Upper lobe of right lung (tissue), 1 donor: ENCODE measurements at regions not wholly inside any gene's neighbourhood (a gene's known extent, or its start where the extent isn't known, plus 50 kb on each side); places are given as distances from the start of the nearest gene placed in this dataset.

Experiments used
- ATAC-seq: fragments of 200-7000 bp; cut with Tn5 transposase; one replicate; pipeline ENCODE4 v1.9.1; 2020; ENCODE audit warnings: mild to moderate bottlenecking, moderate library complexity
- DNase-seq: peaks from one replicate; pipeline ENCODE4 v3.0.0-alpha.2; 2020
- H3K27ac ChIP-seq: fragments of 200-600 bp; one replicate; pipeline ENCODE4 v1.8.0; 2022
- H3K27me3 ChIP-seq: fragments of 200-600 bp; one replicate; pipeline ENCODE4 v1.8.0; 2022; ENCODE audit warnings: mild to moderate bottlenecking
- H3K36me3 ChIP-seq: fragments of 200-600 bp; one replicate; pipeline ENCODE4 v1.8.0; 2022
- H3K4me1 ChIP-seq: fragments of 200-600 bp; one replicate; pipeline ENCODE4 v1.8.0; 2022
- H3K4me3 ChIP-seq: fragments of 200-600 bp; one replicate; pipeline ENCODE4 v1.8.0; 2022; ENCODE audit warnings: mild to moderate bottlenecking
- H3K9me3 ChIP-seq: fragments of 200-600 bp; one replicate; pipeline ENCODE4 v1.8.0; 2022
- intact Hi-C: fragments of 100-400 bp; cut with DNase I; formaldehyde crosslinking; loops from one replicate; pipeline ENCODE4 v1.11.0; 2022
- TF ChIP-seq, protein P1 (sequence below): fragments of 200-600 bp; IDR thresholded peaks from one replicate; pipeline ENCODE4 v1.8.0; 2022; ENCODE audit warnings: antibody characterized with exemption
- donor health status: DM: no; HTN: yes; CAD: no; lungs with severe emphysema.

DNA sequence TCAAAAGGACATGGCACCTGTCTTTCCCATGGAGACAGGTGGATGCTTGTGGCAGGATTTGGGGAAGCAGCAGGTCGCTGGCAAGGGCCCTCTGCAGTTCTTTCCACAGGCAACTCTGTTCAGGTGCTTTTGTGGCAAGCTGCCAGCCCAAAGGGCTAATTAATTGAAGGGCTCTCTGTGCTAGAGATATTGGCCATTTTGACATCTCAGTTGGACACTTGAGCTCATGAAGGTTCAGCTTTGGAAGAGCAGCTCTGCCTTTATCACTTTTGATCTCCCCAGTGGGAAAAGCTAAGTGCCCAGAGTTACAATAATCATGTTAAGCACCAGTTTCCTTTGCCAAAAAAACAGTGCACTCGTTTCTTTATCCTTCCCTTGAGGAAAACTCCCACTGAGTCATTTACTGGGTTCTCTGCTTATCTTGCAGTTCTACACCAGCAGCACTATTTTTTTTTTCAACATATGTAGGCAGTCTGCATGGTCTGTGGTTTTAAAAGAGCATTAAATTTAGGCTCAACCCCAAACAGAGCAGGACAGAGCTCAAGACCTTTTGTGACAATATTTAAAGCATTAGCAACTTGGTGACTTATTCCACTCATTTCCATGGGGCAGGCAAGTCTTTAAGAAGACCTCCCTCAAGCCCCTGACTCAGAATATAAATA, 336.4 kb upstream of the RASGEF1B start:
- Histone ChIP-seq H3K27ac (no peak overlapping the region), H3K36me3 (no peaks in the 10 kb centered on the region), H3K4me3 (no peak overlapping the region), H3K4me1 (no peaks in the 10 kb centered on the region), H3K27me3 (no peaks in the 10 kb centered on the region), H3K9me3 (no peaks in the 10 kb centered on the region)
- TF ChIP-seq, protein P1, sequence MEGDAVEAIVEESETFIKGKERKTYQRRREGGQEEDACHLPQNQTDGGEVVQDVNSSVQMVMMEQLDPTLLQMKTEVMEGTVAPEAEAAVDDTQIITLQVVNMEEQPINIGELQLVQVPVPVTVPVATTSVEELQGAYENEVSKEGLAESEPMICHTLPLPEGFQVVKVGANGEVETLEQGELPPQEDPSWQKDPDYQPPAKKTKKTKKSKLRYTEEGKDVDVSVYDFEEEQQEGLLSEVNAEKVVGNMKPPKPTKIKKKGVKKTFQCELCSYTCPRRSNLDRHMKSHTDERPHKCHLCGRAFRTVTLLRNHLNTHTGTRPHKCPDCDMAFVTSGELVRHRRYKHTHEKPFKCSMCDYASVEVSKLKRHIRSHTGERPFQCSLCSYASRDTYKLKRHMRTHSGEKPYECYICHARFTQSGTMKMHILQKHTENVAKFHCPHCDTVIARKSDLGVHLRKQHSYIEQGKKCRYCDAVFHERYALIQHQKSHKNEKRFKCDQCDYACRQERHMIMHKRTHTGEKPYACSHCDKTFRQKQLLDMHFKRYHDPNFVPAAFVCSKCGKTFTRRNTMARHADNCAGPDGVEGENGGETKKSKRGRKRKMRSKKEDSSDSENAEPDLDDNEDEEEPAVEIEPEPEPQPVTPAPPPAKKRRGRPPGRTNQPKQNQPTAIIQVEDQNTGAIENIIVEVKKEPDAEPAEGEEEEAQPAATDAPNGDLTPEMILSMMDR, result no peak
- DNase-seq (no peak), ATAC-seq (no peak)
- intact Hi-C loops, result no loop called here

DNA sequence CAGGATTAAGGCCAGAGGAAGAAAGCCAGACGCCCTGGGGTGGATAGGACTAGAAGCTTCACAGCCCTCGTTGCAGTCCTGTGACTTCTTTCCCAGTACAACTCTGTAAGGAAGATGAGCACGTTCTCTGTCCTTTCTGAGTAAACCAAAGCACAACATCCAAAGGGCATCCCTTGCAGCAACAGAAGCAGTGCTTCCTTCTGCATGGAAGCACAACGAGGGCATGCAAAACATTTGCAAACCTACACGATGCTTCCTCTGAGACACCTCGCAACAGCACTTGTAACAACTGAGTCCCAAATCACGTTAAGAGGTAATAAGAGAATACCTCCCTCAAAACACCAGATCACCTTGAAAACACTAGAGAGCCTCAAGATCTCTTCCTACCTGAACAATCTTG, 335.7 kb upstream of the RASGEF1B start:
- ATAC-seq (no peak), DNase-seq (no peak)
- H3K4me3 ChIP-seq, result no peak overlapping the region
- TF ChIP-seq, protein P1, result no peak
- H3K4me1 ChIP-seq, result no peaks in the 10 kb centered on the region
- no peak overlapping the region for H3K27ac ChIP-seq
- H3K36me3 ChIP-seq, result no peaks in the 10 kb centered on the region
- intact Hi-C loops, result no loop called here
- no peaks in the 10 kb centered on the region for H3K9me3 ChIP-seq
- no peaks in the 10 kb centered on the region for H3K27me3 ChIP-seq

DNA sequence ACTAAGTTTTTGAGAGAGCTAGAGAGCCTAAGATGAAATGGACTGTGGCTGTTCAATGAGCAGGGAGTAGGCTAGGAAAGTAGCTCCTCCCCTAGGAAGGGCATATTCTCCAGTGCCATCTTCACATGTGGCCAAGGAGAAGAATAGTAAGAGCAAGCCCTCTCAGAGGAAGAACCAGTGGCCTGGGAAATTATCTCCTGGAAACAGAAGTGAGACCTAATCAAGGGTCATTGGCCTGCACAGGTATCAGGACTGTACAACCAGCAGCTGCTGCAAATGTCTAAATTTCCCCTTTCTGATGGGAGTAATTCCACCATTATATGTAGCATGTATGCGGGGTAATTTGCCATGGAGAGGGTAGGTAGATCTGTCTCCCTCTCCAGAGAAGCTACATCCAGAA, 334.8 kb upstream of the RASGEF1B start:
- DNase-seq (no peak), ATAC-seq (no peak)
- H3K27me3 ChIP-seq, result no peaks in the 10 kb centered on the region
- H3K27ac ChIP-seq, result no peak overlapping the region
- H3K4me1 ChIP-seq, result no peaks in the 10 kb centered on the region
- TF ChIP-seq, protein P1, result no peak
- H3K4me3 ChIP-seq, result no peak overlapping the region
- H3K9me3 ChIP-seq, result no peaks in the 10 kb centered on the region
- no peaks in the 10 kb centered on the region for H3K36me3 ChIP-seq
- intact Hi-C loops, result no loop called here

DNA sequence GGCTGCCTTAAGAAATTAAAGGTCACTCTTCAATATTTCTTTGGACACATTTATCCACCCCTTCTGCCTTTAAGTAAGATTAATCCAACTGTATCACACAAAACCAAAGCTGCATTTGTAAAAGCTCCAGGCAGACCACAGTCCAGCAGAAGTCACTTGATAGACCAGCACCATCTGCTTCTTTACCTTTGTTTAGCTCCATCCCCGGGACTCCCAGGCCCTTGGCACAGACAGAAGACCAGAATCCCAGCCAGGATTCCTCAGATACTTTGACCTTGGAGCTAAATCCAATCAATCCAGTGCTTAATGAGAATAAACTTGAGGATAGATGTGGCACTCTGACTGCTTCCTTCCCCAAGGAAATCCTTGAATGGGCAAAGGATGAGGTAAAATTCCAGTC, 333.1 kb upstream of the RASGEF1B start:
- H3K36me3 ChIP-seq, result no peaks in the 10 kb centered on the region
- TF ChIP-seq, protein P1, result no peak
- H3K4me3 ChIP-seq, result no peak overlapping the region
- no peak for DNase-seq
- no peaks in the 10 kb centered on the region for H3K4me1 ChIP-seq
- no peak overlapping the region for H3K27ac ChIP-seq
- no peak for ATAC-seq
- H3K9me3 ChIP-seq, result no peaks in the 10 kb centered on the region
- H3K27me3 ChIP-seq, result no peaks in the 10 kb centered on the region
- intact Hi-C loops, result no loop called here

DNA sequence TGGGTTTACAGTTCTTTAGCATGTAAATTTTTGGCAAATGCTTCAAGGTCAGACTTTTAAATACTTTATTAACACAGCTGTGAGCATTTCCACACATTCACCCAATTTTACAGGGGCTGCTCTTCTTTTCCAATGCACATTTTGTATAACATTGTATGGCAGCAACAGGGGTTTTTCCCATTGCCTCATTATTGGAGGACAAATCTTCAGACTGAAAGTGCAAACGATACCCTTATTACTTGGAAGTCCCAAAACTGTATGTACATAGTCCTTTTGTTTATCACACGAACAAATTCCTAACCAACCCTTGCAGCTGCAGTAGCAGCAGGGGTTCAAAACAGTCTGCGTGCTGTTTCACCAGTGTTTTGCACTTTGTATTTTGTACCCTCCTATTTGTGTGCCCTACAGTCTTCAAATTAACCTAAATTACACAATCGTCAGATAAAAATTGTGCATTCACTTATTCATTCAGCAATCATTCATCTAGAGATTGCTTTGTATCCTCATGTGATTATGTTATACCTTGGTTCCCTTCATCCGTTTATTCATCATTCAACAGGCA, 330.7 kb upstream of the RASGEF1B start:
- H3K4me3 ChIP-seq, result no peak overlapping the region
- intact Hi-C loops, result no loop called here
- DNase-seq (no peak), ATAC-seq (no peak)
- H3K36me3 ChIP-seq, result no peaks in the 10 kb centered on the region
- H3K9me3 ChIP-seq, result no peaks in the 10 kb centered on the region
- no peaks in the 10 kb centered on the region for H3K27me3 ChIP-seq
- no peak overlapping the region for H3K27ac ChIP-seq
- no peaks in the 10 kb centered on the region for H3K4me1 ChIP-seq
- TF ChIP-seq, protein P1, result no peak

DNA sequence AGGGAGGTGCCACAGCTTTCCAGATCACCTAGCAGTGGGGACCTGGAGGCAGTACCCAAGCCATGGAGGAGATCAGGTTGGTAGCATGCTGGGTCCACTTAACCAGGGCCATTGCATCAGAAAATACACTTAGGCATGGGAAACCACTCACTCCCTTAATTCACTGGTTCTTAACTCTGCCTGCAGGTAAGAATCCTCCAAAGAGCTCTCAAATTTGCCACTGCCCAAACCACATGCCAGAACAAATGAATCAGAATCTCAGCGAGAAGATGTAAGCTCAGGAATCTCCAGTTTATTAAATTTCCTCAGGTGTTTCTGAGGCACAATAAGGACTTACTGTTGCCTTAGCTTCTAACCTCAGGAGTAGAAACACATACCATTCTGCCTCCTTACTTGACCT, 327.7 kb upstream of the RASGEF1B start:
- TF ChIP-seq, protein P1, result no peak
- H3K27me3 ChIP-seq, result no peaks in the 10 kb centered on the region
- intact Hi-C loops, result no loop called here
- no peaks in the 10 kb centered on the region for H3K9me3 ChIP-seq
- H3K4me1 ChIP-seq, result no peaks in the 10 kb centered on the region
- no peaks in the 10 kb centered on the region for H3K36me3 ChIP-seq
- H3K4me3 ChIP-seq, result no peak overlapping the region
- DNase-seq (no peak), ATAC-seq (no peak)
- H3K27ac ChIP-seq, result no peak overlapping the region
